ENCODE measurements at regions not wholly inside any gene's neighbourhood (a gene's known extent, or its start where the extent isn't known, plus 50 kb on each side); places are given as distances from the start of the nearest gene placed in this dataset.

DNA sequence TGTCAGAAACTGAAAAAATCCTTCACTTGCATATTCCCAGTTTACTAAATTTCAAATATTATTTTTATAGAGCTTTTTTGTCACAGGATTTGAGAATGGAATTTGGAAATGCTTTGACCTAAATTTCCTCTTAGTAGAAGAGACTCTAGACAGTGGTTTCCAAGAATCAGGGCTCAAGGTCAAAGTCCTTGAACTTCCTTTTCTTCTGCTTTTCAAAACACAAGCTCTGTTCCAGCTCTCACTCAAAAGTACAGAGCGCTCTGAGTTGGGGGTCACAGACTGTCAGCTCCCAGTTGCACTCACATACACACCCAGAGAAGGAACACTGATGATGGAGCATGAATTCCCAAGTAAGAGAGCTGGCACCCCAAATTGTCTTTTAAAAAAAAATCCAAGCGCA is 394.2 kb downstream of the MLLT3 start:
- TF ChIP-seq, protein P1, sequence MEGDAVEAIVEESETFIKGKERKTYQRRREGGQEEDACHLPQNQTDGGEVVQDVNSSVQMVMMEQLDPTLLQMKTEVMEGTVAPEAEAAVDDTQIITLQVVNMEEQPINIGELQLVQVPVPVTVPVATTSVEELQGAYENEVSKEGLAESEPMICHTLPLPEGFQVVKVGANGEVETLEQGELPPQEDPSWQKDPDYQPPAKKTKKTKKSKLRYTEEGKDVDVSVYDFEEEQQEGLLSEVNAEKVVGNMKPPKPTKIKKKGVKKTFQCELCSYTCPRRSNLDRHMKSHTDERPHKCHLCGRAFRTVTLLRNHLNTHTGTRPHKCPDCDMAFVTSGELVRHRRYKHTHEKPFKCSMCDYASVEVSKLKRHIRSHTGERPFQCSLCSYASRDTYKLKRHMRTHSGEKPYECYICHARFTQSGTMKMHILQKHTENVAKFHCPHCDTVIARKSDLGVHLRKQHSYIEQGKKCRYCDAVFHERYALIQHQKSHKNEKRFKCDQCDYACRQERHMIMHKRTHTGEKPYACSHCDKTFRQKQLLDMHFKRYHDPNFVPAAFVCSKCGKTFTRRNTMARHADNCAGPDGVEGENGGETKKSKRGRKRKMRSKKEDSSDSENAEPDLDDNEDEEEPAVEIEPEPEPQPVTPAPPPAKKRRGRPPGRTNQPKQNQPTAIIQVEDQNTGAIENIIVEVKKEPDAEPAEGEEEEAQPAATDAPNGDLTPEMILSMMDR (conservative IDR thresholded peaks at IDR 0.05; ENCODE audit: control insufficient read depth, insufficient read depth, low read depth, low read length) = no peak
- H3K4me3 ChIP-seq (ENCODE audit: control insufficient read depth, low read depth, low read length) = no peak overlapping the region
- no peak for DNase-seq (ENCODE audit: low read depth)

DNA sequence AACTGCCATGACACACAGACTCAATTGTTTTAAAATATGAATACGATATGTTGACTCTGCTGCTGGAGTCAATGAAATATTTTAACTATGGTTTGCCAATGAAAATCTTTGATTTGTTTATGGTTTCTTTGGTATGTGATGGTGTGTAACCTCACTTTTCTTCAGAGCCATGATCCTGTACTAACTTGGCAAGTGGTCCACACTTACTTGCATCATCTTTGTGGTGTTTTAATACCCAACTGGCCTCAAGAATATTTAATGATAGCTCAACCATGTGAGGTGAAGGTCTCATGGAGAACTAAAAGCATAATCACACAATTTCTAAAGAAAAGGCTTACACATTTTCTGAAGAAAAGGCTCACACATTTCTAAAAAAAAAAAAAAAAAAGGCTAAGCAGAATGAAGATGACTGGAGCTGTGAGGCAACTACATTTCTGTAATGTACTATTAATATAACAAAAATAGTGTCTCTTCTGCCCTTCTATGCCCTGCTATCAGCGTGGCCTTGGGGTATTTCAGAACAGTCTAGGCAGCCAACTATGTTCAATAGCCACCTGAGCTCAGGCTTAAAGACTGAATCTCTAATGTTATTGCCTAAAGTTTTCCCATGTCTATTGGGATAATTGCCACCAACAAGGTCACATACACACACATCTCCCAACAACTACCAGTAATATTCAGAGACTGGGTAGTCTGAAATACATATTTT is 395.0 kb downstream of the MLLT3 start:
- no peak for DNase-seq (ENCODE audit: low read depth)
- TF ChIP-seq, protein P1 (conservative IDR thresholded peaks at IDR 0.05; ENCODE audit: control insufficient read depth, insufficient read depth, low read depth, low read length) = no peak
- no peak overlapping the region for H3K4me3 ChIP-seq (ENCODE audit: control insufficient read depth, low read depth, low read length)

DNA sequence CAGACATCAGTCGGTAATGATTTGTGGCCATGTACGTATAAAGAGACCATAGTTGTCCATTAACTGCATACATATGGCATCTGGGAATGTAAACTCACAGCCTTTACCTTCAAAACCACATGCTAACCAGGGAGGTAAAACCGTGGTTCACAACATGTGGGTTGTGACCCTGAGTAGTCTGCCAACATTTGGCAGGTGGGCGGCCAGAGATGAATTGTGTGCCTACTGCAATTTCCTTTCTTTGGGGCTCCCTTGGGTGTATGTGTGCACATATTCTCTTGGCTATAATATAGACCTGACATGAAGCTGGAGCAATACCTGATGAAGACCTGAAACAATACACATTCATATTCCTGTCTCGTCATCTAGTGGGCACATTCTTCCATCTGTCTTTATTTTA is 396.0 kb downstream of the MLLT3 start:
- H3K4me3 ChIP-seq (ENCODE audit: control insufficient read depth, low read depth, low read length) = no peak overlapping the region
- TF ChIP-seq, protein P1 (conservative IDR thresholded peaks at IDR 0.05; ENCODE audit: control insufficient read depth, insufficient read depth, low read depth, low read length) = no peak
- no peak for DNase-seq (ENCODE audit: low read depth)

DNA sequence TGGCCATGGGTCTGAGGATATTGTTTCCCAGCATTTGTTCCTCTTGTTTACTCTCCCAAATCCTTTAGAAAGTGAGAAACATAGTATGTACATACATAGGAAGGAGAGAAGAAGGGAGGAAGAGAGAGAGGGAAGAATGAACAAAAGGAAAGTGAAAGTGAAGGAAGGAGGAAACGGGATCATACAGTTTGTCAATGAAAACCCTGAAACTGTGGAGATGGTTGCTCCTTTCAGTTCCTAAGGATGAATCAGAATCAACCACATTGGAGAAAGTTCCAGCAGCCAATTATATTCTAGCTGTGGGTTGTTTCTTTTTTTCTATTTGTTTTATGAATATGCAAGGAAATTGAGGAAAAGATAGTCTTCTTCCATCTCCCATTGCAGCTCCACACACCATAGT is 396.5 kb downstream of the MLLT3 start:
- DNase-seq (ENCODE audit: low read depth) = peak; percentile 25
- no peak overlapping the region for H3K4me3 ChIP-seq (ENCODE audit: control insufficient read depth, low read depth, low read length)
- TF ChIP-seq, protein P1 (conservative IDR thresholded peaks at IDR 0.05; ENCODE audit: control insufficient read depth, insufficient read depth, low read depth, low read length) = no peak

DNA sequence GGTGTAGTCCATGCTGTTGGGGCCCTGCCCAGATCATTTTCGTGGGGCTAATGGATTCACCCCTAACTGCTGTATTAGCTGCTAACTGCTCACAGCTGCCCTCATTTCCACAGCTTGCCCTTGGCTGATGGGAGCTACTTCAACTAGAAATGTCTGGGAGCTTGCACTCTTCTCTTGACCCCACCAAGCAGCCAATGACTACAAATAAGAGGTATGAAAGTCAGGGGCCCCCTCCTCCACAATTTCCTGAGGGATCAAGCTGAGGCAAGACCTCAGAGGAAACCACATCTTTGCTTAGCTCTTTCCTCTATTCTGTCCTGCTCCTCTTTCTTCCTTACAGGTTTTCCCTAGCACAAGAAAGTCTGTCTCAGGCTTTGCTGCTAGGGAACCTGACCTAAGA is 397.5 kb downstream of the MLLT3 start:
- DNase-seq (ENCODE audit: low read depth) = no peak
- no peak overlapping the region for H3K4me3 ChIP-seq (ENCODE audit: control insufficient read depth, low read depth, low read length)
- TF ChIP-seq, protein P1 (conservative IDR thresholded peaks at IDR 0.05; ENCODE audit: control insufficient read depth, insufficient read depth, low read depth, low read length) = no peak

DNA sequence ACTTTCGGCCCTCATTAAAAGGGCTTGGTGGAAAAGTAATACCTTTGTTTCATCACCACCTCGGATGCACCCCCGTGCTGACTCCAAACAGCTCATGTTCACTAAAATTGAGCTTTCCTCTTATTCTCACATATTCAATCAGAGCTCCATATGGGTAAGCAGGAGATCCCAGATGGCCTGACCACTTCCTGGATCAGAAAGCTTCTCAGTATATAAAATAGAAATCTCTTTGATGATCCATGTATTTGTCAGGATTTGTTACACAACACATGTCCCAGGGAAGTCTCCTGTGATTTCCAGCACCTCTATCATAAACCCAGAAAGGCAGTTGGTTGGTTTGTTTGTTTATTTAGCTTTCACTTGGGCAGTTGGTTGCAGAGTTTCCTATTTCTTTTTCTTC is 402.0 kb downstream of the MLLT3 start:
- no peak overlapping the region for H3K4me3 ChIP-seq (ENCODE audit: control insufficient read depth, low read depth, low read length)
- TF ChIP-seq, protein P1 (conservative IDR thresholded peaks at IDR 0.05; ENCODE audit: control insufficient read depth, insufficient read depth, low read depth, low read length) = no peak
- DNase-seq (ENCODE audit: low read depth) = peak; percentile 93

DNA sequence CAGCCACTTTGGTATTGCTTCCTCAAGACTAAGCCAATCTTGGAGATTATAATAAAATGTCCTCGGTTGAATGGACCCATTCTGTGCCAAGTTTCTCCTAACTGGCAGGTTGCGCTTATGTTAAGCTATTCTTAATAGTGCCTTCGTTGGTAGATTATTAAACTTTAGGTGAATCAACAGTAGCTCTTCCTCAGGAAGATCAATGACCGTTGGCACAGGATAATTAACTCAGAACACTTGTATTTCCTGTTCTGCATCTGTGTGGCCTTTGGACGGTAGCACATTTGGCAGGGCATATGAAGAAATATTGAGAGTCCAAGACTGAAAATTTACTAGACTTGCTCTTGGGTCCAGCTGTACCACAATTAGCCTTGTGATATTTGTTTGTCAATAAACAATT is 402.9 kb downstream of the MLLT3 start:
- DNase-seq (ENCODE audit: low read depth) = no peak
- H3K4me3 ChIP-seq (ENCODE audit: control insufficient read depth, low read depth, low read length) = no peak overlapping the region
- TF ChIP-seq, protein P1 (conservative IDR thresholded peaks at IDR 0.05; ENCODE audit: control insufficient read depth, insufficient read depth, low read depth, low read length) = no peak
